Vagina (tissue), 2 donors: ENCODE measurements at regions not wholly inside any gene's neighbourhood (a gene's known extent, or its start where the extent isn't known, plus 50 kb on each side); places are given as distances from the start of the nearest gene placed in this dataset.

Source experiments
- POLR2A ChIP-seq, 2 donors: fragments of 450-650 bp; IDR thresholded peaks; one replicate each; pipeline ENCODE4 v1.6.1; 2017; ENCODE audit warnings: antibody characterized with exemption in 2 of 2, mild to moderate bottlenecking in 2 of 2, moderate library complexity in 2 of 2
- POLR2AphosphoS5 ChIP-seq, 2 donors: sonication (generic); formaldehyde crosslinking; IDR thresholded peaks; one replicate each; pipeline ENCODE4 v1.9.0; 2017; ENCODE audit warnings: antibody characterized with exemption in 2 of 2, mild to moderate bottlenecking in 2 of 2, low read depth in 1 of 2; ENCODE audit not compliant: insufficient read depth in 1 of 2
- TF ChIP-seq, protein P1 (sequence below), 3 experiments: fragments of 450-650 bp in 2 of 3; fragments of 200-600 bp in 1 of 3; sonication (generic) in 1 of 3; IDR thresholded peaks; one replicate each; pipeline ENCODE4 v1.5.1; 2017 to 2019; ENCODE audit warnings: antibody characterized with exemption in 3 of 3, mild to moderate bottlenecking in 2 of 3, moderate library complexity in 2 of 3

- TF ChIP-seq, protein P1, sequence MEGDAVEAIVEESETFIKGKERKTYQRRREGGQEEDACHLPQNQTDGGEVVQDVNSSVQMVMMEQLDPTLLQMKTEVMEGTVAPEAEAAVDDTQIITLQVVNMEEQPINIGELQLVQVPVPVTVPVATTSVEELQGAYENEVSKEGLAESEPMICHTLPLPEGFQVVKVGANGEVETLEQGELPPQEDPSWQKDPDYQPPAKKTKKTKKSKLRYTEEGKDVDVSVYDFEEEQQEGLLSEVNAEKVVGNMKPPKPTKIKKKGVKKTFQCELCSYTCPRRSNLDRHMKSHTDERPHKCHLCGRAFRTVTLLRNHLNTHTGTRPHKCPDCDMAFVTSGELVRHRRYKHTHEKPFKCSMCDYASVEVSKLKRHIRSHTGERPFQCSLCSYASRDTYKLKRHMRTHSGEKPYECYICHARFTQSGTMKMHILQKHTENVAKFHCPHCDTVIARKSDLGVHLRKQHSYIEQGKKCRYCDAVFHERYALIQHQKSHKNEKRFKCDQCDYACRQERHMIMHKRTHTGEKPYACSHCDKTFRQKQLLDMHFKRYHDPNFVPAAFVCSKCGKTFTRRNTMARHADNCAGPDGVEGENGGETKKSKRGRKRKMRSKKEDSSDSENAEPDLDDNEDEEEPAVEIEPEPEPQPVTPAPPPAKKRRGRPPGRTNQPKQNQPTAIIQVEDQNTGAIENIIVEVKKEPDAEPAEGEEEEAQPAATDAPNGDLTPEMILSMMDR (IDR thresholded peaks at IDR 0.05): no peak
- TF ChIP-seq POLR2AphosphoS5 (IDR thresholded peaks at IDR 0.05; ENCODE audit: insufficient read depth in 1 of 2, low read depth in 1 of 2) (no peak), POLR2A (IDR thresholded peaks at IDR 0.05) (no peak)
Measured at GRCh38 chr4:59676389-59676788, 1523.7 kb upstream of the ADGRL3 start.
